BLaER1 treated with 17β-estradiol and CSF1 and Interleukin-3, amounts not matched to agents 10 nM and 100 nM (cell line): ENCODE measurements at regions not wholly inside any gene's neighbourhood (a gene's known extent, or its start where the extent isn't known, plus 50 kb on each side); places are given as distances from the start of the nearest gene placed in this dataset.
A peak's percentile ranks its signal among the peaks of the same experiment; 100 is the strongest.

Source experiments
- H3K27ac ChIP-seq, 11 experiments: shearing (Covaris generic); formaldehyde crosslinking; 2 replicates each; pipeline ENCODE4 v1.8.1; 2022
- H3K27me3 ChIP-seq, 11 experiments: shearing (Covaris generic); formaldehyde crosslinking; 2 replicates each; pipeline ENCODE4 v1.8.1; 2022
- H3K36me3 ChIP-seq, 11 experiments: shearing (Covaris generic); formaldehyde crosslinking; 2 replicates each; pipeline ENCODE4 v1.8.1; 2022
- H3K4me1 ChIP-seq, 10 experiments: shearing (Covaris generic); formaldehyde crosslinking; 2 replicates each; pipeline ENCODE4 v1.8.1; 2022
- H3K4me2 ChIP-seq, 11 experiments: shearing (Covaris generic); formaldehyde crosslinking; 2 replicates each; pipeline ENCODE4 v1.8.1; 2022
- H3K4me3 ChIP-seq, 10 experiments: shearing (Covaris generic); formaldehyde crosslinking; 2 replicates each; pipeline ENCODE4 v1.8.1; 2022
- H3K9ac ChIP-seq, 11 experiments: shearing (Covaris generic); formaldehyde crosslinking; 2 replicates each; pipeline ENCODE4 v1.8.1; 2022
- H3K9me3 ChIP-seq, 11 experiments: shearing (Covaris generic); formaldehyde crosslinking; replicated peaks in 1 of 11; 2 replicates each; pipeline ENCODE4 v1.8.1; 2022
- H4K20me1 ChIP-seq, 11 experiments: shearing (Covaris generic); formaldehyde crosslinking; 2 replicates each; pipeline ENCODE4 v1.8.1; 2022
- Cebpa-rat ChIP-seq, 11 experiments: shearing (Covaris generic); IDR thresholded peaks; 2 replicates each; pipeline ENCODE4 v1.8.1; 2022

DNA sequence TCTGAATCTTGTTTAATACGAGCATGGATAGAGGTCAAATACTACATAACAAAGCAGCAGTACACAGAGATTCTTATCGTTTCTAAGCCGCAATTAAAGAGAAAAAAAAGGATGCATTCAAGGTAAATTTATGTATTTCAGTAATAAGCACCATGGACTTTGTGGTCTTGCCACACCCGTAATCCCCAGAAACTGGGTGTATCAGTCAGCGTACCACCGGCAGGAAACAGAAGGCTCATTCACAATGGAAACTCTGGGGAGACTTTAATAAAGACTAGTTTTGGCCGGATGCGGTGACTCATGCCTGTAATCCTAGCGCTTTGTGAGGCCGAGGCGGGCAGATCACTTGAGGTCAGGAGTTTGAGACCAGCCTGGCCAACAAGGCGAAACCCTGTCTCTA lies 81.9 kb upstream of the ZNF280D start:
- Histone ChIP-seq H3K9ac (no peak overlapping the region), H3K27me3 (no peaks in the 10 kb centered on the region), H3K4me3 (no peak overlapping the region), H4K20me1 (no peaks in the 10 kb centered on the region), H3K4me2 (no peak overlapping the region), H3K4me1 (peaks cover 0 to 67% (median 0%) of the 10 kb centered on the region in 10 experiments; a peak in 6 of 20 replicates), H3K36me3 (no peaks in the 10 kb centered on the region), H3K9me3 (peaks cover 5 to 16% (median 6%) of the 10 kb centered on the region in 11 experiments; a peak in 17 of 22 replicates), H3K27ac (no peak overlapping the region)
- TF ChIP-seq Cebpa-rat (IDR thresholded peaks at IDR 0.05) = no peak

GRCh38 chr15:56814429-56814828 lies 81.1 kb upstream of the ZNF280D start:
- peaks cover 0 to 59% (median 0%) of the 10 kb centered on the region in 10 experiments; a peak in 6 of 20 replicates for H3K4me1 ChIP-seq
- no peak overlapping the region for H3K4me3 ChIP-seq
- no peaks in the 10 kb centered on the region; a peak in 1 of 22 replicates for H3K36me3 ChIP-seq
- H3K4me2 ChIP-seq = peak overlapping the region in 2 of 11 experiments; percentile 63 to 64; a peak in 4 of 22 replicates
- H4K20me1 ChIP-seq = no peaks in the 10 kb centered on the region
- H3K9ac ChIP-seq = no peak overlapping the region
- TF ChIP-seq Cebpa-rat (IDR thresholded peaks at IDR 0.05) = no peak
- no peaks in the 10 kb centered on the region for H3K27me3 ChIP-seq
- peaks cover 13 to 24% (median 14%) of the 10 kb centered on the region in 11 experiments; a peak in 21 of 22 replicates for H3K9me3 ChIP-seq
- H3K27ac ChIP-seq = peak overlapping the region in 1 of 11 experiments; percentile 73; a peak in 1 of 22 replicates

DNA sequence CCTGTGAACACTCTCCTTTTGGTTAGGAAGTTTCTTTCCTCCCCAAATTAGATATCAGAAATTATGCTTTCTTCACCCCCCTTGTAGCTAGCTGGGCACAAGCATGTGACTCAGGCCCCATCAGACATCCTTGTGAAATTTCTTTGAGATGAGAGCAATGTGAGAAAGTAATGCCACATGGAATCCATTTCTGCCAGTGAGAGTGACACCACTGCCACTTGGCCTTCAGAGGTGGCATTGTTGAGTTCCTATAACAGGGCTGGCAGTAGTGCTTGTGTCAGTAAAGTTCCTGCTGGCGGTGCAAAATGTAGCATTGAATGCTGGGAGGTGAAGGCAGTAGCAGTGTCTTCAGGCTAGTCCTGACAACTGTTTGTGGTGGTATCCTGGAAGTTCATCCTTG lies 80.7 kb upstream of the ZNF280D start:
- Histone ChIP-seq H3K9ac (no peak overlapping the region), H3K4me2 (peak overlapping the region in 3 of 11 experiments; percentile 59 to 64 (median 63); a peak in 5 of 22 replicates), H3K9me3 (peaks cover 17 to 29% (median 18%) of the 10 kb centered on the region in 11 experiments), H4K20me1 (no peaks in the 10 kb centered on the region), H3K4me3 (no peak overlapping the region), H3K27ac (peak overlapping the region in 2 of 11 experiments; percentile 72 to 73; a peak in 4 of 22 replicates), H3K36me3 (no peaks in the 10 kb centered on the region; a peak in 1 of 22 replicates), H3K4me1 (peaks cover 0 to 59% (median 0%) of the 10 kb centered on the region in 10 experiments; a peak in 6 of 20 replicates), H3K27me3 (no peaks in the 10 kb centered on the region)
- TF ChIP-seq Cebpa-rat (IDR thresholded peaks at IDR 0.05) = no peak

GRCh38 chr15:56812961-56813360 lies 79.7 kb upstream of the ZNF280D start:
- Histone ChIP-seq H3K4me3 (no peak overlapping the region), H3K9me3 (peaks cover 27 to 39% (median 29%) of the 10 kb centered on the region in 11 experiments), H3K4me2 (peak overlapping the region in 3 of 11 experiments; percentile 59 to 64 (median 63); a peak in 6 of 22 replicates), H3K27ac (peak overlapping the region in 3 of 11 experiments; percentile 52 to 73 (median 72); a peak in 5 of 22 replicates), H3K4me1 (peaks cover 0 to 59% (median 0%) of the 10 kb centered on the region in 10 experiments; a peak in 6 of 20 replicates), H4K20me1 (no peaks in the 10 kb centered on the region), H3K9ac (peak overlapping the region in 3 of 11 experiments; percentile 19 to 59 (median 36); a peak in 4 of 22 replicates), H3K36me3 (no peaks in the 10 kb centered on the region; a peak in 2 of 22 replicates), H3K27me3 (no peaks in the 10 kb centered on the region)
- TF ChIP-seq Cebpa-rat (IDR thresholded peaks at IDR 0.05) = no peak

DNA sequence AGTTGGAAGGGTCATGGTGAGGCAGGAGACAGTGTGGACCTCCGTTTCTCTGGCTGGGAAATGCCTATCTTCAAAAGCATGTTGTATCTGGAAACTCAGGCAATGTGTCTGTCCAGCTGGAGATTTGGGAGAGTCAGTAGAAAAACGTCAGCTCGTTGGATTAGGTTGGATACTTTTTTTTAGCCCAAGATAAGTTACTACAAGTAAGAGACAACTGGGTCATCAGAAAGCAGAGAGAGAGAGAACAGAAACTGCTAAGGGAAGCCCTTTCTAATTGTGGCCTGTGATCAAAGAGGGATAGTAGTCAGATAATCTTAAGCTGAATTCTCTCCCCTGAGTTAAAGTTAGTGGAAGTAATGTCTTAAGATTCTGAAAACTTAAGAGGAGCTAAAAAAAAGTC lies 78.9 kb upstream of the ZNF280D start:
- H3K4me2 ChIP-seq = peak overlapping the region in 3 of 11 experiments; percentile 59 to 64 (median 63); a peak in 6 of 22 replicates
- H3K4me1 ChIP-seq = peaks cover 0 to 58% (median 0%) of the 10 kb centered on the region in 10 experiments; a peak in 6 of 20 replicates
- H3K9me3 ChIP-seq = peaks cover 35 to 46% (median 35%) of the 10 kb centered on the region in 11 experiments
- TF ChIP-seq Cebpa-rat (IDR thresholded peaks at IDR 0.05) = no peak
- peaks cover 0 to 4% (median 0%) of the 10 kb centered on the region in 11 experiments; a peak in 3 of 22 replicates for H3K36me3 ChIP-seq
- no peaks in the 10 kb centered on the region for H3K27me3 ChIP-seq
- H3K9ac ChIP-seq = peak overlapping the region in 3 of 11 experiments; percentile 19 to 59 (median 36); a peak in 4 of 22 replicates
- H4K20me1 ChIP-seq = no peaks in the 10 kb centered on the region
- no peak overlapping the region for H3K4me3 ChIP-seq
- peak overlapping the region in 4 of 11 experiments; percentile 8 to 73 (median 62); a peak in 5 of 22 replicates for H3K27ac ChIP-seq

DNA sequence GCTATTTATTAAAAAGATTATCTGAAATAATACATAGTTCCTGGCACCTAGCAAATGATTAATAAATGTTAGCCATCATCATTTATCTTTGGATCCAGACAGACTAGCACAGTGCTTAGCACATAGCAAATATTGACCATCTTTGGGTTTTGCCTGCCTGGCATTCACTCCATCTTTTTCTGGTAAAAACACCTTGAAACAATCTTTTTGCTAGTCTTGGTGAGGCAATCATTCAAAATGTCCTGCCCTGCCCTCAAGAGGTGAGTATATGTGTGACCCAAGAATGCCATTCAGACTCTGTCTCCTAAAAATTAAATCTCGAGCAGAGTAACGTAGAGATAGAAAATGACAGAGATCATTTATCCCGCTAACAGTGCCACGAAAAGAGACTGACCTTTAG lies 78.3 kb upstream of the ZNF280D start:
- no peak for TF ChIP-seq Cebpa-rat (IDR thresholded peaks at IDR 0.05)
- Histone ChIP-seq H3K4me1 (peaks cover 0 to 52% (median 0%) of the 10 kb centered on the region in 10 experiments; a peak in 6 of 20 replicates), H3K4me2 (peak overlapping the region in 3 of 11 experiments; percentile 59 to 64 (median 63); a peak in 5 of 22 replicates), H3K36me3 (peaks cover 0 to 4% (median 0%) of the 10 kb centered on the region in 11 experiments; a peak in 3 of 22 replicates), H3K9ac (peak overlapping the region in 1 of 11 experiments; percentile 36; a peak in 1 of 22 replicates), H3K9me3 (peaks cover 35 to 50% (median 40%) of the 10 kb centered on the region in 11 experiments), H3K4me3 (no peak overlapping the region), H3K27me3 (no peaks in the 10 kb centered on the region), H4K20me1 (no peaks in the 10 kb centered on the region), H3K27ac (peak overlapping the region in 3 of 11 experiments; percentile 52 to 73 (median 72); a peak in 4 of 22 replicates)

DNA sequence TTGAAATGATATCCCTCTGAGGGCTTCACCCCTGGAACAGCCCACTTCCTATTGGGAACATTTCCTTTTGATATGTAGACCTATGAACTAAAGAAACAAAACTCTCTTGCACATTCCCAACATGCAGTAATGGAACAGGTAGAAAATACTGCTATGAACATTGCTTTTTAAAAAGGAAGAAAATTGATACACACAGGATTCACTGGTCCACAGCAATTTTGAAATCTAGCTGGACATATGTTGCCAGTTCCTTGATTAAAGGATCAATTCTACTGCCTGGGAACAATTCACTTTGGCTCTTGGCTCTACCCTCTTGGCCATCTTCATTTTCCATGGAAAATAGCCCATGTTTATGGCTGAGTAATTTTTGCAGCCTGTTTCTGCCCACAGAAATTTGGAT lies 74.9 kb upstream of the ZNF280D start:
- Histone ChIP-seq H3K4me2 (no peak overlapping the region), H3K4me1 (peaks cover 0 to 49% (median 0%) of the 10 kb centered on the region in 10 experiments; a peak in 6 of 20 replicates), H3K9me3 (peaks cover 35 to 46% (median 43%) of the 10 kb centered on the region in 11 experiments), H4K20me1 (no peaks in the 10 kb centered on the region), H3K27me3 (no peaks in the 10 kb centered on the region), H3K36me3 (peaks cover 0 to 4% (median 0%) of the 10 kb centered on the region in 11 experiments; a peak in 3 of 22 replicates), H3K4me3 (no peak overlapping the region), H3K27ac (no peak overlapping the region), H3K9ac (no peak overlapping the region)
- TF ChIP-seq Cebpa-rat (IDR thresholded peaks at IDR 0.05) = no peak

- Histone ChIP-seq H3K4me1 (peaks cover 0 to 29% (median 0%) of the 10 kb centered on the region in 10 experiments; a peak in 5 of 20 replicates), H3K9me3 (peaks cover 35 to 46% (median 43%) of the 10 kb centered on the region in 11 experiments), H3K27ac (no peak overlapping the region), H3K4me3 (no peak overlapping the region), H3K27me3 (no peaks in the 10 kb centered on the region), H4K20me1 (no peaks in the 10 kb centered on the region), H3K9ac (no peak overlapping the region), H3K36me3 (peaks cover 0 to 4% (median 0%) of the 10 kb centered on the region in 11 experiments; a peak in 3 of 22 replicates), H3K4me2 (peak overlapping the region in 2 of 11 experiments; percentile 5 to 36; a peak in 2 of 22 replicates)
- TF ChIP-seq Cebpa-rat (IDR thresholded peaks at IDR 0.05) = no peak
These were observed 72.8 kb upstream of the ZNF280D start for GRCh38 chr15:56806148-56806536.

- H3K9ac ChIP-seq = no peak overlapping the region
These were observed 72.3 kb upstream of the ZNF280D start for GRCh38 chr15:56805466-56806147.

More at GRCh38 chr15:56805466-56806147, 72.3 kb upstream of the ZNF280D start:
- no peaks in the 10 kb centered on the region for H4K20me1 ChIP-seq
- H3K27ac ChIP-seq = no peak overlapping the region
- TF ChIP-seq Cebpa-rat (IDR thresholded peaks at IDR 0.05) = no peak
- peaks cover 0 to 24% (median 0%) of the 10 kb centered on the region in 10 experiments; a peak in 5 of 20 replicates for H3K4me1 ChIP-seq
- peaks cover 31 to 42% (median 39%) of the 10 kb centered on the region in 11 experiments for H3K9me3 ChIP-seq
- no peaks in the 10 kb centered on the region for H3K27me3 ChIP-seq
- H3K36me3 ChIP-seq = peaks cover 0 to 4% (median 0%) of the 10 kb centered on the region in 11 experiments; a peak in 3 of 22 replicates
- no peak overlapping the region for H3K4me3 ChIP-seq
- H3K4me2 ChIP-seq = peak overlapping the region in 1 of 11 experiments; percentile 36; a peak in 3 of 22 replicates
